BJ (cell line): ENCODE measurements at regions not wholly inside any gene's neighbourhood (a gene's known extent, or its start where the extent isn't known, plus 50 kb on each side); places are given as distances from the start of the nearest gene placed in this dataset.

ENCODE experiments used
- CTCF ChIA-PET: fragments of 350-600 bp; formaldehyde crosslinking; extraction: SDS; loops from one replicate; lab custom pipeline; 2021; ENCODE audit warnings: antibody characterized with exemption, inconsistent platforms; lab: Yijun Ruan, JAX
- POLR2A ChIA-PET: fragments of 300-600 bp; sonication (Branson Sonifier 250); formaldehyde crosslinking; extraction: SDS; loops from one replicate; lab custom pipeline; 2021; ENCODE audit warnings: antibody characterized with exemption; lab: Charles Lee
- DNase-seq: peaks from one replicate; pipeline ENCODE4 v3.0.0-alpha.2; 2011; ENCODE audit warnings: low read depth
- H3K27me3 ChIP-seq: 2 replicates; pipeline ENCODE4 v1.6.0; 2011; ENCODE audit warnings: low read length; ENCODE audit not compliant: control insufficient read depth, insufficient read depth
- H3K36me3 ChIP-seq: 2 replicates; pipeline ENCODE4 v1.5.1; 2011; ENCODE audit warnings: low read length; ENCODE audit not compliant: control insufficient read depth, insufficient read depth
- H3K4me3 ChIP-seq: 2 replicates; pipeline ENCODE4 v1.5.1; 2011; ENCODE audit warnings: low read depth, mild to moderate bottlenecking, control low read depth, low read length
- CTCF ChIP-seq: IDR thresholded peaks from 2 replicates; pipeline ENCODE4 v1.5.1; 2011; ENCODE audit warnings: low read depth, mild to moderate bottlenecking, control low read depth, inconsistent platforms, low read length, moderate library complexity; ENCODE audit not compliant: insufficient read depth

- DNase-seq = no peak
- TF ChIP-seq CTCF = no peak
- no peak overlapping the region for H3K4me3 ChIP-seq
- POLR2A ChIA-PET = interaction anchor here (0.7 kb wide), 1 partner anchor 1920 kb away, joined by 4 read pairs; no protein-coding TSS in a partner anchor
- H3K36me3 ChIP-seq = no peaks in the 10 kb centered on the region
- CTCF ChIA-PET = interaction anchor here (1.3 to 2.0 kb wide), 4 partner anchors 14 to 152 kb away, joined by 3 to 8 read pairs (median 4); no protein-coding TSS in a partner anchor
- no peaks in the 10 kb centered on the region for H3K27me3 ChIP-seq
Measured at GRCh38 chr1:101136739-101137138, 100.1 kb upstream of the S1PR1 start.

- no peak for TF ChIP-seq CTCF
- ChIA-PET POLR2A (no interaction called here), CTCF (interaction anchor here (1.3 to 2.0 kb wide), 4 partner anchors 15 to 152 kb away, joined by 3 to 8 read pairs (median 4); no protein-coding TSS in a partner anchor)
- DNase-seq = no peak
- no peaks in the 10 kb centered on the region for H3K27me3 ChIP-seq
- H3K4me3 ChIP-seq = no peak overlapping the region
- no peaks in the 10 kb centered on the region for H3K36me3 ChIP-seq
Measured at GRCh38 chr1:101136271-101136670, 100.5 kb upstream of the S1PR1 start.

GRCh38 chr1:101135526-101135925 is 101.3 kb upstream of the S1PR1 start:
- POLR2A ChIA-PET = no interaction called here
- Histone ChIP-seq H3K4me3 (no peak overlapping the region), H3K36me3 (no peaks in the 10 kb centered on the region), H3K27me3 (no peaks in the 10 kb centered on the region)
- CTCF ChIA-PET = interaction anchor here (0.7 to 2.0 kb wide), 2 partner anchors 89 to 153 kb away, joined by 3 to 5 read pairs; no protein-coding TSS in a partner anchor
- no peak for TF ChIP-seq CTCF
- DNase-seq = no peak

GRCh38 chr1:101131239-101131843 is 105.5 kb upstream of the S1PR1 start:
- POLR2A ChIA-PET = no interaction called here
- no peaks in the 10 kb centered on the region for H3K27me3 ChIP-seq
- H3K4me3 ChIP-seq = no peak overlapping the region
- no peaks in the 10 kb centered on the region for H3K36me3 ChIP-seq
- TF ChIP-seq CTCF = no peak
- CTCF ChIA-PET = interaction anchor here (0.7 to 1.6 kb wide), 3 partner anchors 8 to 107 kb away, joined by 3 to 4 read pairs (median 3); no protein-coding TSS in a partner anchor
- no peak for DNase-seq

GRCh38 chr1:101130673-101131072 is 105.1 kb upstream of the DPH5 start:
- ChIA-PET CTCF (interaction anchor here (1.2 to 1.6 kb wide), 2 partner anchors 9 to 108 kb away, joined by 4 to 6 read pairs; no protein-coding TSS in a partner anchor), POLR2A (no interaction called here)
- no peak for DNase-seq
- Histone ChIP-seq H3K4me3 (no peak overlapping the region), H3K36me3 (no peaks in the 10 kb centered on the region), H3K27me3 (no peaks in the 10 kb centered on the region)
- no peak for TF ChIP-seq CTCF
